ENCODE measurements at regions not wholly inside any gene's neighbourhood (a gene's known extent, or its start where the extent isn't known, plus 50 kb on each side); places are given as distances from the start of the nearest gene placed in this dataset.

GRCh38 chr1:195328681-195329080 lies 1279.6 kb downstream of the KCNT2 start:
- Histone ChIP-seq H2AFZ (ENCODE audit: low read length) (no peak overlapping the region), H4K20me1 (ENCODE audit: insufficient read depth, low read length, poor library complexity, severe bottlenecking) (no peaks in the 10 kb centered on the region), H3K9ac (ENCODE audit: low read depth, low read length, poor library complexity, severe bottlenecking) (no peak overlapping the region), H3K4me3 (ENCODE audit: low read length, poor library complexity, severe bottlenecking) (no peak overlapping the region), H3K36me3 (ENCODE audit: insufficient read depth, low read length) (no peaks in the 10 kb centered on the region), H3K27me3 (ENCODE audit: insufficient read depth, low read length, poor library complexity, severe bottlenecking) (no peaks in the 10 kb centered on the region), H3K9me3 (ENCODE audit: insufficient read depth, low read depth, low read length) (no peaks in the 10 kb centered on the region), H3K4me1 (ENCODE audit: insufficient read depth, low read length, poor library complexity, severe bottlenecking) (no peaks in the 10 kb centered on the region), H3K79me2 (ENCODE audit: insufficient read depth, low read length) (no peaks in the 10 kb centered on the region), H3K9me2 (replicated peaks; ENCODE audit: low read depth, low read length) (no peaks in the 10 kb centered on the region), H3F3A (ENCODE audit: low read depth) (no peaks in the 10 kb centered on the region), H3K4me2 (ENCODE audit: low read depth, low read length, poor library complexity, severe bottlenecking) (no peak overlapping the region)
- TF ChIP-seq EZH2phosphoT487 (IDR thresholded peaks at IDR 0.05; ENCODE audit: borderline replicate concordance) (no peak), CTCF (conservative IDR thresholded peaks at IDR 0.05; ENCODE audit: low read length) (no peak)

GRCh38 chr1:195328102-195328501 lies 1280.1 kb downstream of the KCNT2 start:
- H3K36me3 ChIP-seq (ENCODE audit: insufficient read depth, low read length), result no peaks in the 10 kb centered on the region
- H3K27me3 ChIP-seq (ENCODE audit: insufficient read depth, low read length, poor library complexity, severe bottlenecking), result no peaks in the 10 kb centered on the region
- H3K4me1 ChIP-seq (ENCODE audit: insufficient read depth, low read length, poor library complexity, severe bottlenecking), result no peaks in the 10 kb centered on the region
- no peak overlapping the region for H3K4me3 ChIP-seq (ENCODE audit: low read length, poor library complexity, severe bottlenecking)
- no peaks in the 10 kb centered on the region for H3K9me3 ChIP-seq (ENCODE audit: insufficient read depth, low read depth, low read length)
- H3K4me2 ChIP-seq (ENCODE audit: low read depth, low read length, poor library complexity, severe bottlenecking), result no peak overlapping the region
- H3K79me2 ChIP-seq (ENCODE audit: insufficient read depth, low read length), result no peaks in the 10 kb centered on the region
- TF ChIP-seq CTCF (conservative IDR thresholded peaks at IDR 0.05; ENCODE audit: low read length), result no peak
- no peak for TF ChIP-seq EZH2phosphoT487 (IDR thresholded peaks at IDR 0.05; ENCODE audit: borderline replicate concordance)
- H2AFZ ChIP-seq (ENCODE audit: low read length), result no peak overlapping the region
- H3K9me2 ChIP-seq (replicated peaks; ENCODE audit: low read depth, low read length), result no peaks in the 10 kb centered on the region
- no peak overlapping the region for H3K9ac ChIP-seq (ENCODE audit: low read depth, low read length, poor library complexity, severe bottlenecking)
- H4K20me1 ChIP-seq (ENCODE audit: insufficient read depth, low read length, poor library complexity, severe bottlenecking), result no peaks in the 10 kb centered on the region
- no peaks in the 10 kb centered on the region for H3F3A ChIP-seq (ENCODE audit: low read depth)

- Histone ChIP-seq H3K4me1 (ENCODE audit: insufficient read depth, low read length, poor library complexity, severe bottlenecking) (no peaks in the 10 kb centered on the region), H3K4me2 (ENCODE audit: low read depth, low read length, poor library complexity, severe bottlenecking) (no peak overlapping the region), H3K9me3 (ENCODE audit: insufficient read depth, low read depth, low read length) (no peaks in the 10 kb centered on the region), H3K4me3 (ENCODE audit: low read length, poor library complexity, severe bottlenecking) (no peak overlapping the region), H3K79me2 (ENCODE audit: insufficient read depth, low read length) (no peaks in the 10 kb centered on the region), H3K36me3 (ENCODE audit: insufficient read depth, low read length) (no peaks in the 10 kb centered on the region), H3K27me3 (ENCODE audit: insufficient read depth, low read length, poor library complexity, severe bottlenecking) (no peaks in the 10 kb centered on the region), H3K9ac (ENCODE audit: low read depth, low read length, poor library complexity, severe bottlenecking) (no peak overlapping the region), H3F3A (ENCODE audit: low read depth) (no peaks in the 10 kb centered on the region), H4K20me1 (ENCODE audit: insufficient read depth, low read length, poor library complexity, severe bottlenecking) (no peaks in the 10 kb centered on the region), H2AFZ (ENCODE audit: low read length) (no peak overlapping the region), H3K9me2 (replicated peaks; ENCODE audit: low read depth, low read length) (no peaks in the 10 kb centered on the region)
- TF ChIP-seq CTCF (conservative IDR thresholded peaks at IDR 0.05; ENCODE audit: low read length) (no peak), EZH2phosphoT487 (IDR thresholded peaks at IDR 0.05; ENCODE audit: borderline replicate concordance) (no peak)
Observed at GRCh38 chr1:195327361-195327760, 1280.9 kb downstream of the KCNT2 start.

All from Loucy (cell line).